ENCODE measurements at regions not wholly inside any gene's neighbourhood (a gene's known extent, or its start where the extent isn't known, plus 50 kb on each side); places are given as distances from the start of the nearest gene placed in this dataset.
"Not testable (repeated sequence)": the region's sequence is repeated elsewhere in the genome, so short reads cannot be mapped to it uniquely, and the experiment has no call there.

GRCh38 chr2:87488021-87488420 lies 259.9 kb upstream of the PLGLB2 start:
- not testable (repeated sequence) for DNase-seq (ENCODE audit: low spot score)

DNA sequence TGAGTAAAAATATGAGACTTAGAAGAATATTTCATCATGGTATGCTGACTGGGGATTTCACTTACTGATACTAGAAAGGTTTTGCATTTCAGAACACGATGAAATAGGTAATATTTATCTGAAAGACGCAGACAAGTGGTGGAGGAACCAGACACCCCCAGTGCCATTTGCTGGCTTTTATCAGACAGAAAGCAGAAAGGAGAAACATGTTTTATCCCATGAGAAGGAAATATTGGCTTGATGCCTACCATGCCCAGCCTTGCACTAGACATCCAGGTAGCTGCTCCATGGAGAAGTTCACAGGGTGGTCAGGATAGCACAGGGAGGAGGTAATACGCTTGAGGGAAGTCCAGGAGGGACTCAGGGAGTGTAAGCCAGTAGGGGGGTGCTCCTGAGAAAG lies 258.9 kb upstream of the PLGLB2 start:
- not testable (repeated sequence) for DNase-seq (ENCODE audit: low spot score)

- not testable (repeated sequence) for DNase-seq (ENCODE audit: low spot score)
Observed at GRCh38 chr2:87494846-87495245, 253.0 kb upstream of the PLGLB2 start.

DNA sequence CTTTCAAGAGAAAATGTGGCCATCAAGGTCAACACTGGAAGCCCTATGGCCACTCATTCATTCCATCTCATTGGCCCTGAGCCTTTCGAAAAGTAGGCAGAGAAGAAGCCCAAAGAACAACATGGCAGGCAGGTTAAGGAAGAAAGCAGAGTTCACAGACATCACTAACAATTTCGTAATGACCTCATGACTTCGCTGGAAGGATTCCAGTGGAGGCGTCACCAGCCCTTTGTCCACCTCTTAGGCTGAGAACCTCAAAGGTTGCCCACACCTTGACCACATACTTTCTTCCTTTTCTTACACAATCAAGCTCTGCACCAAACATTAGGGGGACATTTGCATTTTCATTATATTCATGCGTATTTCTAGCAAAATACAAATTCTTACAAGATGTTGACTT lies 252.4 kb upstream of the PLGLB2 start:
- DNase-seq (ENCODE audit: low spot score): not testable (repeated sequence)

DNA sequence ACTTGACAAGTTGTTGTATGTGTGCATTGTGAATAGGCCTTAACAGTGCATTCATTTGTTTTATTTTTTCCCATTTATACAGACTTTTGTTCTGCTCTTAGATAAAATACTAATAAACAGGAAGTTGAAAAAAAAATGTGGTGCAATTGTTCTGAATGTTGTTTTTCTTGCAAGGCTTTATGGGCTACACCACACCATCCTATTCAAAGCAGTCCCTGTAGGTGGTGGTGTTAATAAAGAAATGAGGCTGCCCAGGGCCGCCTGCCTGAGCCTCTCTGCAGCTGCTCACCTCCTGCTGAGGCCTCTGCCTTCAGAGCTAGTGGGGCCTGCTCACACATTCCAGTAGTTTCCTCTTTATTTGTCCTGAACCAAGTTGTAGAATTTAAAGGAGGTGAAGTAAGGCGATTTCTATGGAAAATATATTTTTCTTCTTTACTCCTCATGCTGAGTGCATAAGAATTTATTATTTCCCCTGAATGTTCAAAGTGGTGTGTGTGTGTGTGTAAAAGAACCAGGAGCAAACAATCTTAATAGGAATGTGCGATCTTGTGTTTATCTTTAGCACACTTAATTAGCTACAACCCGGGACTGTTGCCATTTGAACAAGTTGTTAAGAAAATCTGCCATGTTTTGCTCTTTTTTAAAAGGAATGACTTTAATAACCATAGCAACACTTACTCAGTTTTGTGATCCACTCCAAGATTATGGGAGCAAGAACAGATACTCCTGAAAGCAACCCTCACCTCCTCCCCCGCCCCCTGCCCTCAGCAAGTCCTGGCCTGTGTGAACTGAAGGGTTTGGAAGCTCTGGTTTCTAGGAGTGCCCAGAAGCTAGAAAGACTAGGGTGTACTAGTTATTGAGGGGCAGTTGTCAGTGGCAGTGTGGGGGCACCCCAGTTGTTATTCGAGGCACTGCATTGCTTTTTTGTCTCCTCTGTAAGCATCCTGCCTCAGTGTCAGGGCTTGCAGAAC lies 251.6 kb upstream of the PLGLB2 start:
- DNase-seq (ENCODE audit: low spot score): peak; percentile 75

DNA sequence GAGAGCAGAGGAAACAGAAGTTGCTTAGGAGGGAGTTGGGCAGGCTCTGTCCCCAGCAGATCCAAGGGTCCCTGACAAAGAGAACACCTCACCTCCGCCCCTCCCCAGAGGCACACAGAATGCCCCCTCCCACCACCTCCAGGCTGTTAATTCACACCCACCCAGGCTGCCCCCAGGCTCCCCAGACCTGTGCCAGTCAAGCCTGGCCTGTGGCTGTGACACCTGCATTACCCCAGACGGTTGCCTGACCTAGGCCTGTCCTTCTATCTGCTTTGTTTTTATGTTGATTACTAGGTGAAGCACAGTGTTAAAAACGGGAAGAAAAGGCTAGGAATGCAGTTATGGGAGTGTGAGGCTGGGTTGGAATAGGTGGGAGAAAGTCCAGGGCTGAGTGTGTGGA lies 250.8 kb upstream of the PLGLB2 start:
- not testable (repeated sequence) for DNase-seq (ENCODE audit: low spot score)

- DNase-seq (ENCODE audit: low spot score): not testable (repeated sequence)
Observed at GRCh38 chr2:87497700-87498099, 250.2 kb upstream of the PLGLB2 start.

DNA sequence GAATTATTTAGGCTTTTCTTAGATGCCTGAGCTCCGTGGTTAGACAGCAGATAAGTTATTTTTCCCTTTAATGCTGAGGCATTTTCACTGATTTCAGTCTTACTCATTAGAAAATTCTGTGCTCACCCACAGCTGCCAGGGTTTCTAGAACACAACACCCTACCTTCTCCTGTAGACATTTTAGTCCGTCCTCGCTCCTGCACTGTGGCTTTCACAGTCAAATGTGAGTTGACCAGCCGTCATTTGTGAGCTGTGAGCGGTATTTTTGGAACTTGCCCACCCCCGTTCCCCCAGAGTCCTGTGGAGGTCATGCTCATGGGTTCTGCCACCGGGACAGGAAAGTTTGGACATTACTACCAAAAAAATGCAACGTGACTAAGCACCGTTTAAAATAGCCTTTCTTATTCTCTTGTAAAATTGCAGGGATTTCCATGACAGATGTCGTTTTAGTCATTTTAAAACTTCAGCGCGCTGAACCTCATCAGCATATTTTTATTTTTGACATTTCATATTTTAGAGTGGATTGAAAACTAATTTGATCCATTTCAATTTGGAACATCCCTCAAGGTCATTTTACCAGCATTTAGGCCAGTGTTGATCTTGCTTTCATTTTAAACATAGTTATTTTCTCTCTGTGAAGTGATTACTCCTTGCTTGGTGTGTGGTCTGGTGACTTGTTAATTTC lies 249.6 kb upstream of the PLGLB2 start:
- not testable (repeated sequence) for DNase-seq (ENCODE audit: low spot score)

GRCh38 chr2:87498854-87499238 lies 249.0 kb upstream of the PLGLB2 start:
- DNase-seq (ENCODE audit: low spot score): not testable (repeated sequence)

DNA sequence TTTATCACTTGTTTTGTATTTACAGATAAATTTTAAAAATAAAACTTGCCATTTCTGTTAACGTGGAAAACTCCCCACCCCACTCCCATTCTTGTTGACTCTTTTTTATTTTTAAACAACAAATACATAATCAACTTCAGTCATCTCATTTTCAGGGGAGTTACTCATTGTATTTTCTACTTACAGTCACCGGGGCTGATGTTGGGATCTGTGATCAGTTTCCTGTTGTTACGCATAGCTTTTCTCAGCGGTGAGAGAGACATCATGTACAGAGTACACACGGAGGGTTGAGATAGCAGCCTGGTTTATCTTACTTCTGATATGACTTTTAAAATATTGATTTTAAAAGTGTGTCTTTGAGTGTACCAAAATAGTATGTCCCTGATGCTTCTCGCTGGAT lies 248.0 kb upstream of the PLGLB2 start:
- DNase-seq (ENCODE audit: low spot score): peak; percentile 64

GRCh38 chr2:87500421-87500820 lies 247.5 kb upstream of the PLGLB2 start:
- DNase-seq (ENCODE audit: low spot score): not testable (repeated sequence)

- not testable (repeated sequence) for DNase-seq (ENCODE audit: low spot score)
Observed at GRCh38 chr2:87500951-87501350, 246.9 kb upstream of the PLGLB2 start.

- not testable (repeated sequence) for DNase-seq (ENCODE audit: low spot score)
Observed at GRCh38 chr2:87502948-87503347, 244.9 kb upstream of the PLGLB2 start.

- not testable (repeated sequence) for DNase-seq (ENCODE audit: low spot score)
Observed at GRCh38 chr2:87505239-87505638, 242.6 kb upstream of the PLGLB2 start.

DNA sequence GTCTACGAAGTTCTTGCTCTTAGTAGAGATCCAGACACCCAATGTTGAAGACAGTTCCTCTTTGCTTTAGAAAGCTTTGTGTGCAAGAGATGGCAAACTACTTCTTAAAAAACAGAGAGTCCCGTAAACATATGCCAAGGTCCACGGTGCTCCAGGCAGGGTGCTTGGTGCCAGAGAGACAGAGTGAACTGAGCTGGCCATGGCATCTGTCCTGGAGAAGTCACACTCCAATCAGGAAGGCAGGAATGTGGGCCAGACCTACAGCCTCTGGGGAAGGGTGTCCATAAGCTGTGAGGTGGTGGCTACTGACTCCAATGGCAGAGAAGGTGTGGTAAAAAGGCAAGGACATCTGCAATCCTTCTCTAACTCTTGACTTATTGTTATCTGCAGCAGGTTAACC lies 242.0 kb upstream of the PLGLB2 start:
- DNase-seq (ENCODE audit: low spot score): not testable (repeated sequence)

- peak; percentile 77 for DNase-seq (ENCODE audit: low spot score)
Observed at GRCh38 chr2:87507378-87508348, 240.2 kb upstream of the PLGLB2 start.

DNA sequence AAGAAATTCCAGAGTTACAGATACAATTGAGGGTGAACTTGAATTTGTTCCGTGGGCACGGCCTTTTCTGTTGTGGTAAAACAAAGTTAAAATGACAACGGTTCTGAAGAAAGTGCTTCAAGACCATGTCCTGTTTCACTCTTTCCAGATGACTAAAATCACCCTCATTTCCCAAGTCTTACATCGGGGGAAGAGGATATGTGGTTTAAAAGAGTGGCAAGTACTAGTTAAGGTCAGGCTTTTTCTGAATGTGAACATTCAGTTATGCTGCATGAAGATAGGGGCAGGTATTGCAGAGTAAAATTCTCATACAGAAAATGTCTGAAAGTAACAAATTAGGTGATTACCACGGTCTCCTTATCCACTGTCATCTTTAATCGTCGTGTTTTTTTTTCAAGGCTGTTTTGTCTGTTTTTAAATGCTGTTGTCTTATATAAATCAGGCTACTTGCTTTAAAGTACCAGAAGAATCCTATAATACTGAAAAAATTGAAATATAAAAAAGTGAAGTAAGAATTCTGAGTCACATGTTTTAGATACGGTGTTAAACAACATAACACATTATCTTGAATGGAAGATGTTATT lies 236.6 kb upstream of the PLGLB2 start:
- not testable (repeated sequence) for DNase-seq (ENCODE audit: low spot score)

- DNase-seq (ENCODE audit: low spot score): not testable (repeated sequence)
Observed at GRCh38 chr2:87512864-87513530, 234.9 kb upstream of the PLGLB2 start.

GRCh38 chr2:87514034-87514433 lies 233.9 kb upstream of the PLGLB2 start:
- DNase-seq (ENCODE audit: low spot score): not testable (repeated sequence)

DNA sequence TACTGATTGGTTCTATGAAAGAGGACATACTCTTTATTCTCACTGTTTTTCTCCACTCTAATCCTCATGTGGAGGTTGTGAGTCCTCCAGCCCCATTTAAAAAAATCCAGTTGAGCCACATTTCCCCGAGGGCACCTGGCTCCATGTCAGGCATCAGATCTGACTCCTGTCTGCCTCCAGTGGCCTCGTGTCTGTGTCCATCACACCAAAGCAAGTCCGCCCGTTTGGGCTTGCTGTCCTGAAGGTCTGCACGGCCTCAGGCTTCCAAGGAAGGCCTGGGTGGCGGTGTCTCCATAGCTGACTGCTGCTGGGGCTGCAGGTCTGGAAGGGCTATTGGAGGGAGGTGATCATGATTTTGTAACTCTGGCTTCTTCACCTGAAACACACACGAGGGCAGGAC lies 233.4 kb upstream of the PLGLB2 start:
- DNase-seq (ENCODE audit: low spot score): not testable (repeated sequence)

DNA sequence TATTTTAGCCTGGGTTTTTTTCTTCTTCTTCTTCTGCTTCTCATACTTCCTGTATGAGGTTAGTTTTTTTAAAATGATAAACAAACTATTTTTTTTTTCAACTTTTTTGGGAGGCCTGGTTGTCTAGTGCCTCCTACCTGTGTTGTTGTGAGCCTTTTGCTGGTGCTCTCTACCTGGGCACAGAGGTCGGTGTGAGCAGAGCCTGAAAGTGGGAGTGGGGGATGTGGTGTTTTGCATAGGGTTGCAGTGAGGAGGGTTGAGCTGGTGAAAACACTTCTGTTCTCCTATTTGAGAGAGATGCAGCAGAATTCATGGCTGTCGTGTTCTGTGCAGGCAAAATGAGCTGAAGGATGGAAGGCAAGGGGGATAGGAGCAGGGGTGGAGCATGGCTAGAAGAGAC lies 232.7 kb upstream of the PLGLB2 start:
- peak; percentile 45 for DNase-seq (ENCODE audit: low spot score)

Data from CD4-positive, alpha-beta T cell treated with Interleukin-15 for 4 hours (primary cell).